ENCODE measurements at regions not wholly inside any gene's neighbourhood (a gene's known extent, or its start where the extent isn't known, plus 50 kb on each side); places are given as distances from the start of the nearest gene placed in this dataset.

DNA sequence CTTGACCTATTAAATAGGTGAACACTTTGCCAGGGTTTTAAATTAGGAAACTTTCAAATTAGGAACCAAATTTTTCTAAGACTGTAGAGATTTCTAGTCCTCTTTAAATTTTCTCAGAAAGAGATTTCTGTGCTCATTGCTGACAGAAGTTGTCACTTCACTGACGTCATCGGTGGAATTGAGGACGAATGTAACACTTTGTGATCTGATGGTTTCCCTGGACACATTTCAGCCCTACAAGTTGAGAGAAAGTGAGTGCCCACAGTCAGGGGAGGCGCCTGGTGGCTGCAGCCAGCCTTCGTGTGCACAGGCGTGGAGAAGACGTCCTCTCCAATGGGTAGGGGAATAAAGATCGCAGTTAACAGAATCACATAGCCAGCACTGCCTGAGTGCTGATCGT lies 396.5 kb upstream of the TSHZ3 start:
- TF ChIP-seq, protein P1, sequence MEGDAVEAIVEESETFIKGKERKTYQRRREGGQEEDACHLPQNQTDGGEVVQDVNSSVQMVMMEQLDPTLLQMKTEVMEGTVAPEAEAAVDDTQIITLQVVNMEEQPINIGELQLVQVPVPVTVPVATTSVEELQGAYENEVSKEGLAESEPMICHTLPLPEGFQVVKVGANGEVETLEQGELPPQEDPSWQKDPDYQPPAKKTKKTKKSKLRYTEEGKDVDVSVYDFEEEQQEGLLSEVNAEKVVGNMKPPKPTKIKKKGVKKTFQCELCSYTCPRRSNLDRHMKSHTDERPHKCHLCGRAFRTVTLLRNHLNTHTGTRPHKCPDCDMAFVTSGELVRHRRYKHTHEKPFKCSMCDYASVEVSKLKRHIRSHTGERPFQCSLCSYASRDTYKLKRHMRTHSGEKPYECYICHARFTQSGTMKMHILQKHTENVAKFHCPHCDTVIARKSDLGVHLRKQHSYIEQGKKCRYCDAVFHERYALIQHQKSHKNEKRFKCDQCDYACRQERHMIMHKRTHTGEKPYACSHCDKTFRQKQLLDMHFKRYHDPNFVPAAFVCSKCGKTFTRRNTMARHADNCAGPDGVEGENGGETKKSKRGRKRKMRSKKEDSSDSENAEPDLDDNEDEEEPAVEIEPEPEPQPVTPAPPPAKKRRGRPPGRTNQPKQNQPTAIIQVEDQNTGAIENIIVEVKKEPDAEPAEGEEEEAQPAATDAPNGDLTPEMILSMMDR (IDR thresholded peaks at IDR 0.05; ENCODE audit: insufficient read depth, low read depth, low read length) = no peak
- no peak for TF ChIP-seq EZH2 (IDR thresholded peaks at IDR 0.05; ENCODE audit: insufficient read depth, low read length)

Data from astrocyte (in vitro differentiated cells and primary cell).